ENCODE measurements at regions not wholly inside any gene's neighbourhood (a gene's known extent, or its start where the extent isn't known, plus 50 kb on each side); places are given as distances from the start of the nearest gene placed in this dataset.

DNA sequence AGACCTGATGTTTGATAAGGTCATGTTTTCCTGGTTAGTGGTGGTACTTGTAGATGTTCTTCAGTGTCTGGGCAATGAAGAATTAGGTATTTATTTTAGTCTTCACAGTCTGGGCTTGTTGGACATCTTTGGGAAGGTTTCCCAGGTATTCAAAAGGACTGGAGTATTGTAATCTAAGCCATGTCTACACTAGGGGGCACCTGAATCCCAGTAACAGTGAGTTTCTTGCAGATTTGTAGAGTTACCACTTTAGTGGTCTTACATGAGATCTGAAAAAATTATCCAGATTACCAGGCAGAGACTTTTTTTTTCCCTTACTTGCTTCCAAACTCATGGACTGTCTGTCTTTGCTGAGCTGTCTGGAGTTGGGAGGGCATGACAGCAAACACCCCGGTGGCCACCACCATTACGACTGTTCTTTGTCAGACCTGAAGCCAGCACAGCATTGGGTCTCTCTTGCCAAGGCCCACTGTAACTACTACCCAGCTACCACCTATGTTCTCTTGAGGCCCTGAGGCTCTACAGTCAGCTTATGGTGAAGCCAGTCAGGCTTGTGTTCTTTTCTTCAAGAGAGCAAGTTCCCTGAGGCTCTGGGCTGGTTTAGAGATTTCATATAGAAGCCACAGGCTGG lies 820.7 kb upstream of the FBXO33 start:
- no peaks in the 10 kb centered on the region for H3K36me3 Mint-ChIP-seq
- H3K4me3 Mint-ChIP-seq = no peak overlapping the region
- no peaks in the 10 kb centered on the region for H3K27me3 Mint-ChIP-seq
- H3K4me1 Mint-ChIP-seq (ENCODE audit: unreplicated experiment) = no peaks in the 10 kb centered on the region
- no peak overlapping the region for H3K27ac Mint-ChIP-seq
- TF ChIP-seq CTCF (conservative IDR thresholded peaks at IDR 0.05) = peak; percentile 35
- no peak for DNase-seq (ENCODE audit: extremely low spot score, unreplicated experiment)
- H3K9me3 Mint-ChIP-seq = no peaks in the 10 kb centered on the region

DNA sequence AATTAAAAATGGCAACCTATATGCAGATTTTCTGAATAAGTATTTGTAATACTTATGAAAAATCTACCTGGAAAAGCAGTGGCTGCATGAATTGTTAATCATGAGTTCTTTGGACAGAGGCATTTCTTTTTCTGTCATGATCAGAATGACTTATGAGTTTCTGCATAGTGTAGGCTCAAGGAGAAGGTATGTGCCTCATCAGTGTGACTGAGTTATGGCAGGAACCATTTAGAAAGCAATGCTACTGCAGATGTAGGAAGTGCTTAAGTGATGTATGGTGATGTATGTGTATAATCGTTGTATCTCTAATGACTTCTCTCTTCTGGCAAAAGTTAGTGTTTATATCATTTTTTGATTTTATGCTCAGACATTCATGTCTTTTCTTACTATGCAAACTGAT lies 816.4 kb upstream of the FBXO33 start:
- no peaks in the 10 kb centered on the region for H3K27me3 Mint-ChIP-seq
- no peaks in the 10 kb centered on the region for H3K9me3 Mint-ChIP-seq
- H3K4me1 Mint-ChIP-seq (ENCODE audit: unreplicated experiment) = no peaks in the 10 kb centered on the region
- no peak for DNase-seq (ENCODE audit: extremely low spot score, unreplicated experiment)
- TF ChIP-seq CTCF (conservative IDR thresholded peaks at IDR 0.05) = no peak
- no peak overlapping the region for H3K4me3 Mint-ChIP-seq
- no peaks in the 10 kb centered on the region for H3K36me3 Mint-ChIP-seq
- H3K27ac Mint-ChIP-seq = no peak overlapping the region

- Mint-ChIP-seq H3K27ac (no peak overlapping the region), H3K4me3 (no peak overlapping the region), H3K9me3 (peaks cover 5% of the 10 kb centered on the region), H3K4me1 (ENCODE audit: unreplicated experiment) (no peaks in the 10 kb centered on the region), H3K36me3 (no peaks in the 10 kb centered on the region), H3K27me3 (peaks cover 3% of the 10 kb centered on the region)
- no peak for DNase-seq (ENCODE audit: extremely low spot score, unreplicated experiment)
- no peak for TF ChIP-seq CTCF (conservative IDR thresholded peaks at IDR 0.05)
Observed at GRCh38 chr14:40240245-40240859, 808.1 kb upstream of the FBXO33 start.

GRCh38 chr14:40232302-40232701 lies 800.1 kb upstream of the FBXO33 start:
- H3K36me3 Mint-ChIP-seq = no peaks in the 10 kb centered on the region
- H3K9me3 Mint-ChIP-seq = peaks cover 5% of the 10 kb centered on the region
- H3K27ac Mint-ChIP-seq = no peak overlapping the region
- DNase-seq (ENCODE audit: extremely low spot score, unreplicated experiment) = no peak
- TF ChIP-seq CTCF (conservative IDR thresholded peaks at IDR 0.05) = no peak
- H3K27me3 Mint-ChIP-seq = no peaks in the 10 kb centered on the region
- no peak overlapping the region for H3K4me3 Mint-ChIP-seq
- no peaks in the 10 kb centered on the region for H3K4me1 Mint-ChIP-seq (ENCODE audit: unreplicated experiment)

DNA sequence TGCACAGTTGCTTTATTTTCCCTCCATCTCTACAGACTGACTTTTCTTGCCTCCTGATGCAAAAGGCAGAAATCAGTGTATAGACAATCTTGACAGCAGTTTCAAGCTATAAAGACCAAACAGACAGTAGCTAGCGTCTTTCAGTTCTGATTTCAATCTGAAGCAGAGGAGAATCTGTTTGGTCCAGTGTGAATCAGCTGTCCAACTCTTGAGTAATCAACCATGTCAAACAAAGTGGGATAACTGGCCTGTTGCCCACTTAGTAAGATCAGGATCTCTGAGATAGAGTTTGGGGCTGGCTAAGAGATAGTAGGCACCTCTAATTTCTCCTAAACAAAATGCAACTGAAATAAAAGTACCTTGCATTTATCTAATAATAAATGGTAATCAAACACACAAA lies 797.4 kb upstream of the FBXO33 start:
- Mint-ChIP-seq H3K4me3 (no peak overlapping the region), H3K36me3 (no peaks in the 10 kb centered on the region), H3K27me3 (no peaks in the 10 kb centered on the region), H3K27ac (no peak overlapping the region), H3K9me3 (no peaks in the 10 kb centered on the region), H3K4me1 (ENCODE audit: unreplicated experiment) (no peaks in the 10 kb centered on the region)
- no peak for TF ChIP-seq CTCF (conservative IDR thresholded peaks at IDR 0.05)
- DNase-seq (ENCODE audit: extremely low spot score, unreplicated experiment) = no peak

Data from type B pancreatic cell (in vitro differentiated cells).